Natural killer cell (primary cell): ENCODE measurements at regions not wholly inside any gene's neighbourhood (a gene's known extent, or its start where the extent isn't known, plus 50 kb on each side); places are given as distances from the start of the nearest gene placed in this dataset.

ENCODE experiments used
- ATAC-seq, 3 donors: fragments of 150-1000 bp in 2 of 3; fragments of 200-7000 bp in 1 of 3; cut with Tn5 transposase; 1 replicate in 1 of 3; 2 replicates in 2 of 3; pipeline ENCODE4 v1.10.0; 2021; ENCODE audit warnings: mild to moderate bottlenecking in 2 of 3, moderate library complexity in 2 of 3
- DNase-seq, 2 donors: peaks; one replicate each; pipeline versions ENCODE4 v3.0.0 to v3.0.0-alpha.2; 2013 to 2021; ENCODE audit warnings: mixed read lengths in 1 of 2
- H3K27ac ChIP-seq: one replicate; pipeline ENCODE4 v1.5.1; 2013; ENCODE audit warnings: mild to moderate bottlenecking, low read length
- H3K27me3 ChIP-seq: one replicate; pipeline ENCODE4 v1.6.1; 2013; ENCODE audit warnings: low read length; ENCODE audit not compliant: control insufficient read depth, insufficient read depth
- H3K36me3 ChIP-seq: one replicate; pipeline ENCODE4 v1.6.1; 2013; ENCODE audit warnings: low read length; ENCODE audit not compliant: control insufficient read depth, insufficient read depth
- H3K4me1 ChIP-seq: one replicate; pipeline ENCODE4 v1.6.1; 2013; ENCODE audit warnings: low read length; ENCODE audit not compliant: control insufficient read depth, insufficient read depth
- H3K4me3 ChIP-seq: one replicate; pipeline ENCODE4 v1.5.1; 2013; ENCODE audit warnings: low read length
- H3K9me3 ChIP-seq: one replicate; pipeline ENCODE4 v1.6.1; 2013; ENCODE audit warnings: low read length; ENCODE audit not compliant: control insufficient read depth, insufficient read depth
- H3K27ac Mint-ChIP-seq, 2 donors: one replicate each; pipeline ENCODE4 v1.8.0; 2022; ENCODE audit warnings: mild to moderate bottlenecking in 2 of 2, mixed read lengths in 2 of 2, moderate library complexity in 1 of 2
- H3K27me3 Mint-ChIP-seq, 2 donors: one replicate each; pipeline ENCODE4 v1.8.0; 2022; ENCODE audit warnings: low read depth in 2 of 2, mixed read lengths in 2 of 2
- H3K36me3 Mint-ChIP-seq: one replicate; pipeline ENCODE4 v1.8.0; 2022; ENCODE audit warnings: mixed read lengths
- H3K4me1 Mint-ChIP-seq, 2 donors: one replicate each; pipeline ENCODE4 v1.8.0; 2022; ENCODE audit warnings: mixed read lengths in 2 of 2
- H3K4me3 Mint-ChIP-seq: one replicate; pipeline ENCODE4 v1.8.0; 2022; ENCODE audit warnings: mild to moderate bottlenecking, moderate library complexity, mixed read lengths
- H3K9me3 Mint-ChIP-seq, 2 donors: one replicate each; pipeline ENCODE4 v1.8.0; 2022; ENCODE audit warnings: mixed read lengths in 2 of 2
- WGBS: methylation state at CpG from one replicate; pipeline ENCODE4 v1.1.7; 2013; ENCODE audit warnings: missing lambda C conversion rate; ENCODE audit not compliant: insufficient coverage; 5-methylcytosine and 5-hydroxymethylcytosine counted together
- intact Hi-C: fragments of 100-400 bp; cut with micrococcal nuclease; formaldehyde crosslinking; loops from one replicate; pipeline ENCODE4 v1.14.2; 2022
- TF ChIP-seq, protein P1 (sequence below): fragments of 200-600 bp; IDR thresholded peaks from one replicate; pipeline ENCODE4 v1.8.0; 2022; ENCODE audit warnings: antibody characterized with exemption

DNA sequence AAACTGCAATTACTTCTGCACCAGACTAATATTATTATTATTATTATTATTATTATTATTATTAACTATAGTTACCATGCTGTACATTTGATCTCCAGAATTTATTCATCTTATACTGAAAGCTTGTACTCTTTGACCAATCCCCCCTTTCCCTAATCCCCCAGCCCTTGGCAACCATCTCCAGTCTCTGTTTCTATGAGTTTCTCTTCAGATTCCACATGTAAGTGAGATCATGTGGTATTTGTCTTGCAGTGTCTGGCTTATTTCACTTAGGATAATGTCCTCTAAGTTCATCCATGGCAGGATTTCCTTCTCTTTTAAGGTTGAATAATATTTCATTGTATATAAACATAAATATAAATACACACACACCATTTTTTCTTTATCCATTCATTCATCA lies 287.0 kb upstream of the DAB2 start:
- Histone ChIP-seq H3K27ac (no peak overlapping the region), H3K4me3 (no peak overlapping the region), H3K36me3 (no peaks in the 10 kb centered on the region), H3K4me1 (no peaks in the 10 kb centered on the region), H3K9me3 (no peaks in the 10 kb centered on the region), H3K27me3 (peaks cover 5% of the 10 kb centered on the region)
- H3K27ac Mint-ChIP-seq: no peak overlapping the region
- no peak for ATAC-seq
- H3K36me3 Mint-ChIP-seq: no peaks in the 10 kb centered on the region
- intact Hi-C loops: no loop called here
- no peaks in the 10 kb centered on the region for H3K9me3 Mint-ChIP-seq
- H3K4me3 Mint-ChIP-seq: no peak overlapping the region
- DNase-seq: no peak
- TF ChIP-seq, protein P1, sequence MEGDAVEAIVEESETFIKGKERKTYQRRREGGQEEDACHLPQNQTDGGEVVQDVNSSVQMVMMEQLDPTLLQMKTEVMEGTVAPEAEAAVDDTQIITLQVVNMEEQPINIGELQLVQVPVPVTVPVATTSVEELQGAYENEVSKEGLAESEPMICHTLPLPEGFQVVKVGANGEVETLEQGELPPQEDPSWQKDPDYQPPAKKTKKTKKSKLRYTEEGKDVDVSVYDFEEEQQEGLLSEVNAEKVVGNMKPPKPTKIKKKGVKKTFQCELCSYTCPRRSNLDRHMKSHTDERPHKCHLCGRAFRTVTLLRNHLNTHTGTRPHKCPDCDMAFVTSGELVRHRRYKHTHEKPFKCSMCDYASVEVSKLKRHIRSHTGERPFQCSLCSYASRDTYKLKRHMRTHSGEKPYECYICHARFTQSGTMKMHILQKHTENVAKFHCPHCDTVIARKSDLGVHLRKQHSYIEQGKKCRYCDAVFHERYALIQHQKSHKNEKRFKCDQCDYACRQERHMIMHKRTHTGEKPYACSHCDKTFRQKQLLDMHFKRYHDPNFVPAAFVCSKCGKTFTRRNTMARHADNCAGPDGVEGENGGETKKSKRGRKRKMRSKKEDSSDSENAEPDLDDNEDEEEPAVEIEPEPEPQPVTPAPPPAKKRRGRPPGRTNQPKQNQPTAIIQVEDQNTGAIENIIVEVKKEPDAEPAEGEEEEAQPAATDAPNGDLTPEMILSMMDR: no peak
- H3K27me3 Mint-ChIP-seq: peaks cover 5 to 8% of the 10 kb centered on the region in 2 donors
- H3K4me1 Mint-ChIP-seq: no peaks in the 10 kb centered on the region

DNA sequence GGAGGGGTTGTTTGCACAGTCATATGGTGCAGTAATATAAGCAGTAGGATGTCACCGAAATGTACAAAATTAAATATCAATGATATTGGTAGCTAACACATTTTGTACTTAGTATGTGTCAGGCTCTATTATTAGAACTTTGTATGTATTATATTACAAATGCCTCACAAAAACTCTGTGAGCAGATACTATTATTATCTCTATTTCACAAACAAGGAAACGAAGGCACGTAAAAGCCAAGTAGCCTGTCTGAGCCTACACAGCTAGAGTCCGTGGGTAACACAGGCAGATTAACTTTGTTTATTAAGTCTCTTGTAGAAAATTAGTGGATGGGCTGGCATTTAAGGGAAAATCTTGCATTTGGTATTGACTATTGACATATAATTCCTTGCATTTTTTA lies 284.3 kb upstream of the DAB2 start:
- Mint-ChIP-seq H3K9me3 (no peaks in the 10 kb centered on the region), H3K4me1 (no peaks in the 10 kb centered on the region), H3K4me3 (no peak overlapping the region), H3K27ac (no peak overlapping the region), H3K27me3 (peaks cover 5 to 8% of the 10 kb centered on the region in 2 donors), H3K36me3 (no peaks in the 10 kb centered on the region)
- Histone ChIP-seq H3K4me1 (no peaks in the 10 kb centered on the region), H3K4me3 (no peak overlapping the region), H3K27me3 (peaks cover 7% of the 10 kb centered on the region), H3K36me3 (no peaks in the 10 kb centered on the region), H3K9me3 (no peaks in the 10 kb centered on the region), H3K27ac (no peak overlapping the region)
- intact Hi-C loops: no loop called here
- TF ChIP-seq, protein P1: no peak
- DNase-seq: no peak
- ATAC-seq: no peak
- 90% methylated on average over 3 of the region's 4 CpGs for WGBS

DNA sequence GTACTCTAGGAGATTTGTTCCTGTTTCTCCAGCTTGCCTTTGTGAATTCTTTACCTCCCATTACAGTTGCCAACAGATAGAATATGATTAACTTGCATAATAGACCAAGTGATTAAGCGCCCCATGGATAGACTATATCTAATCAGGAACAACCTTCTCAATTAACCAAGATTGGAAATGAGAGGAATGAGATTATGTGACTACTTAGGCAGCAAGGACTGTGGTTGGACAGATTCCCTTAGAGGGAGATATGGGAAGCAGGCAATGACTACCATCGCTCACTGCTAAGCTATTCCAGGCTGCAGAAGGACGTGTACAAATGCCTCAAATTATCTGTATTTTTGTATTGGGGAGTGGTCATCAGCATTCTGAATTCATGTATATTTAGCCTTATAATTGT lies 278.1 kb upstream of the DAB2 start:
- Histone ChIP-seq H3K4me1 (no peaks in the 10 kb centered on the region), H3K27ac (no peak overlapping the region), H3K9me3 (no peaks in the 10 kb centered on the region), H3K4me3 (no peak overlapping the region), H3K36me3 (no peaks in the 10 kb centered on the region), H3K27me3 (peaks cover 6% of the 10 kb centered on the region)
- Mint-ChIP-seq H3K36me3 (no peaks in the 10 kb centered on the region), H3K4me1 (no peaks in the 10 kb centered on the region), H3K27ac (no peak overlapping the region), H3K27me3 (no peaks in the 10 kb centered on the region), H3K9me3 (no peaks in the 10 kb centered on the region), H3K4me3 (no peak overlapping the region)
- TF ChIP-seq, protein P1: no peak
- intact Hi-C loops: no loop called here
- no peak for ATAC-seq
- DNase-seq: no peak
- WGBS: 81% methylated on average over 2 of the region's 3 CpGs

DNA sequence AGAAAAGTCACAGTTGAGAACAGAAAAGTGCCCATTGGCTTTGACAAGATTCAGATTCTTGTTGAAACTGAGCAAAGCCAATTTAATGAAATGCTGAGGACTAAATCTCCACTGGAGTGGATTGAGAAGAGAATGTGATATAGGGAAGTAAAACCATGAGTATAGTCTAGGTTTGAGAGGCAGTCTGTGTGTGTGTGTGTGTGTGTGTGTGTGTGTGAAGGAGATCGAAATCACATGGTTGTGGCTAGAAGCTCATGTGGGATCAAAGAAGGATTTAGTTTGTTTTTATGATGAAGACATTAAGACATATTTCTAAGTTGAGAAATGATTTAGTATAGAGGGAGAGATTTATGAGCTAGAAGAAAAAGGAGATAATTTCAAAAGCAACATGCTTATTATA lies 275.7 kb upstream of the DAB2 start:
- H3K36me3 ChIP-seq: no peaks in the 10 kb centered on the region
- Mint-ChIP-seq H3K4me1 (no peaks in the 10 kb centered on the region), H3K36me3 (no peaks in the 10 kb centered on the region), H3K27me3 (peaks cover 0 to 5% of the 10 kb centered on the region in 2 donors), H3K4me3 (no peak overlapping the region), H3K9me3 (no peaks in the 10 kb centered on the region), H3K27ac (no peak overlapping the region)
- no peak overlapping the region for H3K27ac ChIP-seq
- H3K9me3 ChIP-seq: no peaks in the 10 kb centered on the region
- H3K4me1 ChIP-seq: no peaks in the 10 kb centered on the region
- peaks cover 6% of the 10 kb centered on the region for H3K27me3 ChIP-seq
- intact Hi-C loops: no loop called here
- no peak overlapping the region for H3K4me3 ChIP-seq
- TF ChIP-seq, protein P1: no peak
- 88% methylated on average over 1 of the region's 1 CpG for WGBS
- DNase-seq (no peak), ATAC-seq (no peak)
